BJ (cell line): ENCODE measurements at regions not wholly inside any gene's neighbourhood (a gene's known extent, or its start where the extent isn't known, plus 50 kb on each side); places are given as distances from the start of the nearest gene placed in this dataset.

Experiments used
- CTCF ChIA-PET: fragments of 350-600 bp; formaldehyde crosslinking; extraction: SDS; loops from one replicate; lab custom pipeline; 2021; ENCODE audit warnings: antibody characterized with exemption, inconsistent platforms; lab: Yijun Ruan, JAX
- POLR2A ChIA-PET: fragments of 300-600 bp; sonication (Branson Sonifier 250); formaldehyde crosslinking; extraction: SDS; loops from one replicate; lab custom pipeline; 2021; ENCODE audit warnings: antibody characterized with exemption; lab: Charles Lee
- DNase-seq: peaks from one replicate; pipeline ENCODE4 v3.0.0-alpha.2; 2011; ENCODE audit warnings: low read depth
- H3K27me3 ChIP-seq: 2 replicates; pipeline ENCODE4 v1.6.0; 2011; ENCODE audit warnings: low read length; ENCODE audit not compliant: control insufficient read depth, insufficient read depth
- H3K36me3 ChIP-seq: 2 replicates; pipeline ENCODE4 v1.5.1; 2011; ENCODE audit warnings: low read length; ENCODE audit not compliant: control insufficient read depth, insufficient read depth
- H3K4me3 ChIP-seq: 2 replicates; pipeline ENCODE4 v1.5.1; 2011; ENCODE audit warnings: low read depth, mild to moderate bottlenecking, control low read depth, low read length
- CTCF ChIP-seq: IDR thresholded peaks from 2 replicates; pipeline ENCODE4 v1.5.1; 2011; ENCODE audit warnings: low read depth, mild to moderate bottlenecking, control low read depth, inconsistent platforms, low read length, moderate library complexity; ENCODE audit not compliant: insufficient read depth

DNA sequence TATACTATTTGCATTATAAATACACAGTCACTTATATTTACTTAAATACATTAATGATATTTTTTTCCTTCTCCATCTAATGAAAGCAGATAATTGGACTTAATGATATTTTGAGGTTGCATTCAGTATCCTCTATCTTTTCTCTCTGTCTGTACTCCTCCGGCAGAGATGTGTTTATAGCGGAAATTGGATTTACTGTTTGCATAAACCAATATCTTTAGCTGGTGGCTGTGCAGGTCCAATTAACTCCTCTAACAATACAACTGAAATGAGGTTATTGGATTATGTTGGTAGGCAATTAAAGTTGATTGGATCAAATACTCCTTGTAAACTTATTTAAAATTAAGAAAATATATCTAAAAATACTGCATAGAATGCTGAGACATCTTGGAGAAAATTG lies 1044.2 kb upstream of the SORCS1 start:
- ChIA-PET CTCF (no interaction called here), POLR2A (no interaction called here)
- Histone ChIP-seq H3K36me3 (no peaks in the 10 kb centered on the region), H3K4me3 (no peak overlapping the region), H3K27me3 (no peaks in the 10 kb centered on the region)
- TF ChIP-seq CTCF, result no peak
- no peak for DNase-seq

GRCh38 chr10:108208038-108208437 lies 1043.5 kb upstream of the SORCS1 start:
- ChIA-PET CTCF (no interaction called here), POLR2A (no interaction called here)
- TF ChIP-seq CTCF, result no peak
- H3K4me3 ChIP-seq, result no peak overlapping the region
- H3K36me3 ChIP-seq, result no peaks in the 10 kb centered on the region
- no peak for DNase-seq
- H3K27me3 ChIP-seq, result no peaks in the 10 kb centered on the region

GRCh38 chr10:108204528-108205305 lies 1040.2 kb upstream of the SORCS1 start:
- no peak for DNase-seq
- ChIA-PET POLR2A (no interaction called here), CTCF (no interaction called here)
- TF ChIP-seq CTCF, result peak; percentile 39
- Histone ChIP-seq H3K4me3 (no peak overlapping the region), H3K36me3 (no peaks in the 10 kb centered on the region), H3K27me3 (no peaks in the 10 kb centered on the region)

GRCh38 chr10:108203905-108204527 lies 1039.5 kb upstream of the SORCS1 start:
- POLR2A ChIA-PET, result no interaction called here
- CTCF ChIA-PET, result interaction anchor here (0.5 to 0.8 kb wide), 2 partner anchors 31 to 270 kb away, joined by 3 read pairs; no protein-coding TSS in a partner anchor
- H3K36me3 ChIP-seq, result no peaks in the 10 kb centered on the region
- H3K27me3 ChIP-seq, result no peaks in the 10 kb centered on the region
- TF ChIP-seq CTCF, result no peak
- no peak overlapping the region for H3K4me3 ChIP-seq
- DNase-seq, result no peak

GRCh38 chr10:108187408-108188012 lies 1023.0 kb upstream of the SORCS1 start:
- H3K4me3 ChIP-seq, result no peak overlapping the region
- ChIA-PET POLR2A (no interaction called here), CTCF (no interaction called here)
- DNase-seq, result no peak
- no peak for TF ChIP-seq CTCF
- H3K36me3 ChIP-seq, result no peaks in the 10 kb centered on the region
- no peaks in the 10 kb centered on the region for H3K27me3 ChIP-seq
